ENCODE measurements at regions not wholly inside any gene's neighbourhood (a gene's known extent, or its start where the extent isn't known, plus 50 kb on each side); places are given as distances from the start of the nearest gene placed in this dataset.

DNA sequence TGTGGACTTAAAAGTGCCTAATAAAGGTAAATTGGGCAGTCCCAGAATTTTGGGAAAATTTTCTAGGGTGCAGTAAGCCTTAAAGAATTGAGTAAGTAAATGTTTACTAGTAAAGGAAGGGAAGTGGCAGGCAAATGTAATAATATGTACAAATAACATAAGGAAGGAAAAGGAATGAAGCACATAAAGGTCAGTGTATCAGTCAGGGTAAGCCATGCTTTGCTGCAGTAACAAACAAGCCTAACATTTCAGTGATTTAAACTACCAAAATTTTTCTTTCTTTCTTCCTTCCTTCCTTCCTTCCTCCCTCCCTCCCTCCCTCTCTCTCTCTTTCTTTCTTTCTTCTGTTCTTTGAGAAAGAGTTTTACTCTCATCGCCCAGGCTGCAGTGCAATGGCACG is 117.5 kb downstream of the HAO1 start:
- no peak for DNase-seq

DNA sequence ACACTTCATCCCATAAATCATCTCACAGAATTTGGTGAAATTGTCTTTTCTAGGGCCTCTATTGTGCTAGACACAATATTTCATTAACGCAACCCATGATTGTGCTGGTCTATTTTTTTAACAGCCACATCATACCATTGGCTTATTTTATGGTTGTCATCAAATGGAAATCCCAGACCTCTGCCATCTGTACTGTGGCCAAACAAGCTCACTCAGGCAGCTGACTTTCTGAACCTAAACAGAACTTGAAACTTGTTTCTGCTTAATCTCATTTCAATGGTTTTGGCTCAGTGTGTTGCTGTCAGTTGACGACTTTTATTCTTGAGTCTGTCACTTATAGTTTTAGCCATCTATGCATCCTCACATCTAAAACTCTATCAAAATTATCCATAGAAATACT is 111.8 kb downstream of the HAO1 start:
- no peak for DNase-seq

GRCh38 chr20:7829031-7829430 is 111.2 kb downstream of the HAO1 start:
- DNase-seq: no peak

DNA sequence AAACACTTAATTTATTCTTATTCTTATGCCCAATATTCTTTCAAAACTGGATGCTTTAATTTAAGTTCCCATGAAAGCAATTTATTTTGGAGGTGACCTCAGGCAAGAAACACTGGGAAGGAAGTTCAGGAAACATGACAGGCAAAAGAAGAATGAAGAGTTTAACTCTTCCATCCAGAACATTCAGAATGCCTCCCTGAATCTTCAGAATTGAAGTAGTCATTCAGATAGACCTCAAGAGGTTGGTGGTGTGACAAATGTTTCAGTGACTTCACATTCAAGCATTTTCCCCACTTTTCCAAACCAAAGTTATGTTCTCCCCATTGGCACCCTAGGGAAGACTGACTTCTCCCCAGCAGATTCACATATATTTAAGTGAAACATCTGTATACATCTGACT is 110.5 kb downstream of the HAO1 start:
- DNase-seq: no peak

All from stimulated activated naive CD4-positive, alpha-beta T cell (primary cell).